IPS-18a (cell line): ENCODE measurements at regions not wholly inside any gene's neighbourhood (a gene's known extent, or its start where the extent isn't known, plus 50 kb on each side); places are given as distances from the start of the nearest gene placed in this dataset.

Experiments
- H3K27ac ChIP-seq: one replicate; pipeline ENCODE4 v1.5.1; 2013; ENCODE audit warnings: low read length
- H3K27me3 ChIP-seq: one replicate; pipeline ENCODE4 v1.6.1; 2013; ENCODE audit warnings: mild to moderate bottlenecking, low read length; ENCODE audit not compliant: control insufficient read depth, insufficient read depth
- H3K36me3 ChIP-seq: one replicate; pipeline ENCODE4 v1.6.1; 2013; ENCODE audit warnings: low read depth, low read length; ENCODE audit not compliant: control insufficient read depth
- H3K4me1 ChIP-seq: one replicate; pipeline ENCODE4 v1.6.1; 2013; ENCODE audit warnings: low read depth, low read length; ENCODE audit not compliant: control insufficient read depth
- H3K4me3 ChIP-seq: one replicate; pipeline ENCODE4 v1.5.1; 2013; ENCODE audit warnings: low read length
- H3K9ac ChIP-seq: one replicate; pipeline ENCODE4 v1.6.1; 2013; ENCODE audit warnings: mild to moderate bottlenecking, low read length, moderate library complexity
- H3K9me3 ChIP-seq: one replicate; pipeline ENCODE4 v1.6.1; 2013; ENCODE audit warnings: low read depth, low read length; ENCODE audit not compliant: control insufficient read depth

- no peak overlapping the region for H3K9ac ChIP-seq
- H3K4me1 ChIP-seq: peaks cover 10% of the 10 kb centered on the region
- no peaks in the 10 kb centered on the region for H3K27me3 ChIP-seq
- no peak overlapping the region for H3K27ac ChIP-seq
- H3K4me3 ChIP-seq: no peak overlapping the region
- H3K9me3 ChIP-seq: no peaks in the 10 kb centered on the region
- no peaks in the 10 kb centered on the region for H3K36me3 ChIP-seq
Measured at GRCh38 chr7:46781901-46782439, 799.9 kb downstream of the TNS3 start.

- H3K9me3 ChIP-seq: no peaks in the 10 kb centered on the region
- H3K27me3 ChIP-seq: no peaks in the 10 kb centered on the region
- H3K36me3 ChIP-seq: no peaks in the 10 kb centered on the region
- no peak overlapping the region for H3K4me3 ChIP-seq
- H3K9ac ChIP-seq: no peak overlapping the region
- H3K4me1 ChIP-seq: no peaks in the 10 kb centered on the region
- H3K27ac ChIP-seq: no peak overlapping the region
Measured at GRCh38 chr7:46776790-46777189, 805.1 kb downstream of the TNS3 start.

GRCh38 chr7:46775776-46776175 lies 806.1 kb downstream of the TNS3 start:
- Histone ChIP-seq H3K9ac (no peak overlapping the region), H3K4me3 (no peak overlapping the region), H3K27ac (no peak overlapping the region), H3K4me1 (no peaks in the 10 kb centered on the region), H3K9me3 (no peaks in the 10 kb centered on the region), H3K27me3 (no peaks in the 10 kb centered on the region), H3K36me3 (no peaks in the 10 kb centered on the region)

GRCh38 chr7:46775020-46775419 lies 806.9 kb downstream of the TNS3 start:
- H3K27me3 ChIP-seq: no peaks in the 10 kb centered on the region
- no peak overlapping the region for H3K9ac ChIP-seq
- no peaks in the 10 kb centered on the region for H3K36me3 ChIP-seq
- H3K4me3 ChIP-seq: no peak overlapping the region
- H3K4me1 ChIP-seq: no peaks in the 10 kb centered on the region
- H3K9me3 ChIP-seq: no peaks in the 10 kb centered on the region
- H3K27ac ChIP-seq: no peak overlapping the region

- H3K9ac ChIP-seq: no peak overlapping the region
- no peaks in the 10 kb centered on the region for H3K4me1 ChIP-seq
- H3K27me3 ChIP-seq: no peaks in the 10 kb centered on the region
- no peak overlapping the region for H3K4me3 ChIP-seq
- H3K9me3 ChIP-seq: peaks cover 5% of the 10 kb centered on the region
- no peaks in the 10 kb centered on the region for H3K36me3 ChIP-seq
- H3K27ac ChIP-seq: no peak overlapping the region
Measured at GRCh38 chr7:46774515-46774914, 807.4 kb downstream of the TNS3 start.

- no peaks in the 10 kb centered on the region for H3K36me3 ChIP-seq
- peaks cover 13% of the 10 kb centered on the region for H3K9me3 ChIP-seq
- H3K27ac ChIP-seq: no peak overlapping the region
- no peak overlapping the region for H3K4me3 ChIP-seq
- H3K27me3 ChIP-seq: no peaks in the 10 kb centered on the region
- no peak overlapping the region for H3K9ac ChIP-seq
- no peaks in the 10 kb centered on the region for H3K4me1 ChIP-seq
Measured at GRCh38 chr7:46772776-46773175, 809.1 kb downstream of the TNS3 start.

- Histone ChIP-seq H3K27ac (no peak overlapping the region), H3K27me3 (no peaks in the 10 kb centered on the region), H3K9ac (no peak overlapping the region), H3K36me3 (no peaks in the 10 kb centered on the region), H3K4me3 (no peak overlapping the region), H3K9me3 (peaks cover 13% of the 10 kb centered on the region), H3K4me1 (no peaks in the 10 kb centered on the region)
Measured at GRCh38 chr7:46767071-46767470, 814.8 kb downstream of the TNS3 start.

- H3K4me1 ChIP-seq: no peaks in the 10 kb centered on the region
Measured at GRCh38 chr7:46764100-46764936, 817.6 kb downstream of the TNS3 start.

GRCh38 chr7:46763344-46763743 lies 818.6 kb downstream of the TNS3 start:
- no peak overlapping the region for H3K9ac ChIP-seq
- H3K27ac ChIP-seq: no peak overlapping the region

More at GRCh38 chr7:46764100-46764936, 817.6 kb downstream of the TNS3 start:
- peaks cover 7% of the 10 kb centered on the region for H3K9me3 ChIP-seq
- no peaks in the 10 kb centered on the region for H3K27me3 ChIP-seq
- no peaks in the 10 kb centered on the region for H3K36me3 ChIP-seq
- no peak overlapping the region for H3K4me3 ChIP-seq
- H3K9ac ChIP-seq: no peak overlapping the region
- no peak overlapping the region for H3K27ac ChIP-seq

GRCh38 chr7:46759711-46760480 lies 822.0 kb downstream of the TNS3 start:
- H3K27me3 ChIP-seq: no peaks in the 10 kb centered on the region
- no peak overlapping the region for H3K9ac ChIP-seq
- no peak overlapping the region for H3K4me3 ChIP-seq
- H3K4me1 ChIP-seq: no peaks in the 10 kb centered on the region
- no peak overlapping the region for H3K27ac ChIP-seq
- H3K9me3 ChIP-seq: no peaks in the 10 kb centered on the region
- H3K36me3 ChIP-seq: no peaks in the 10 kb centered on the region

More at GRCh38 chr7:46763344-46763743, 818.6 kb downstream of the TNS3 start:
- Histone ChIP-seq H3K27me3 (no peaks in the 10 kb centered on the region), H3K4me1 (no peaks in the 10 kb centered on the region), H3K4me3 (no peak overlapping the region), H3K9me3 (peaks cover under 1% of the 10 kb centered on the region), H3K36me3 (no peaks in the 10 kb centered on the region)

GRCh38 chr7:46756996-46757395 lies 824.9 kb downstream of the TNS3 start:
- Histone ChIP-seq H3K4me1 (no peaks in the 10 kb centered on the region), H3K36me3 (no peaks in the 10 kb centered on the region), H3K9me3 (no peaks in the 10 kb centered on the region), H3K27me3 (no peaks in the 10 kb centered on the region), H3K4me3 (no peak overlapping the region), H3K9ac (no peak overlapping the region), H3K27ac (no peak overlapping the region)
